DND-41 (cell line): ENCODE measurements at regions not wholly inside any gene's neighbourhood (a gene's known extent, or its start where the extent isn't known, plus 50 kb on each side); places are given as distances from the start of the nearest gene placed in this dataset.

ENCODE experiments used
- ATAC-seq: fragments of 200-7000 bp; cut with Tn5 transposase; 3 replicates; pipeline ENCODE4 v1.9.1; 2021; ENCODE audit warnings: low read depth; ENCODE audit not compliant: insufficient read depth
- DNase-seq: peaks from one replicate; pipeline ENCODE4 v3.0.0-alpha.2; 2020
- H2AFZ ChIP-seq: 2 replicates; pipeline ENCODE4 v1.6.0; 2012; ENCODE audit warnings: low read depth, low read length
- H3K27ac ChIP-seq: 2 replicates; pipeline ENCODE4 v1.5.1; 2012; ENCODE audit warnings: low read length, inconsistent platforms
- H3K27me3 ChIP-seq: fragments of 200-600 bp; sonication (generic); 2 replicates; pipeline ENCODE4 v1.6.0; 2012; ENCODE audit warnings: low read length, mild to moderate bottlenecking, inconsistent platforms; ENCODE audit not compliant: insufficient read depth, poor library complexity
- H3K36me3 ChIP-seq: 2 replicates; pipeline ENCODE4 v1.5.1; 2012; ENCODE audit warnings: low read length, inconsistent platforms; ENCODE audit not compliant: insufficient read depth
- H3K4me1 ChIP-seq: 2 replicates; pipeline ENCODE4 v1.5.1; 2012; ENCODE audit warnings: mild to moderate bottlenecking, low read length; ENCODE audit not compliant: insufficient read depth
- H3K4me2 ChIP-seq: 2 replicates; pipeline ENCODE4 v1.6.0; 2012; ENCODE audit warnings: mild to moderate bottlenecking, moderate library complexity, low read length, inconsistent platforms; ENCODE audit not compliant: insufficient read depth
- H3K4me3 ChIP-seq, 2 experiments: fragments of 200-600 bp in 1 of 2; shearing (Covaris generic) in 1 of 2; 2 replicates each; pipeline ENCODE4 v1.5.1; 2012 to 2016; ENCODE audit warnings: inconsistent platforms in 2 of 2, low read length in 2 of 2, mild to moderate bottlenecking in 2 of 2, low read depth in 1 of 2, moderate library complexity in 1 of 2
- H3K79me2 ChIP-seq: 2 replicates; pipeline ENCODE4 v1.6.0; 2012; ENCODE audit warnings: low read length, inconsistent platforms; ENCODE audit not compliant: insufficient read depth
- H3K9ac ChIP-seq: 2 replicates; pipeline ENCODE4 v1.6.0; 2012; ENCODE audit warnings: low read depth, mild to moderate bottlenecking, inconsistent platforms, low read length, moderate library complexity
- H3K9me3 ChIP-seq: 2 replicates; pipeline ENCODE4 v1.5.1; 2012; ENCODE audit warnings: low read length, moderate library complexity, mild to moderate bottlenecking, inconsistent platforms; ENCODE audit not compliant: insufficient read depth, severe bottlenecking
- H4K20me1 ChIP-seq: 2 replicates; pipeline ENCODE4 v1.6.0; 2012; ENCODE audit warnings: low read length; ENCODE audit not compliant: insufficient read depth
- EZH2 ChIP-seq: IDR thresholded peaks from 3 replicates; pipeline ENCODE4 v1.6.1; 2012; ENCODE audit warnings: borderline replicate concordance, low read depth, mild to moderate bottlenecking, moderate library complexity, low read length, inconsistent platforms; ENCODE audit not compliant: severe bottlenecking
- TF ChIP-seq, protein P1 (sequence below): IDR thresholded peaks from 2 replicates; pipeline ENCODE4 v1.5.1; 2012; ENCODE audit warnings: borderline replicate concordance, low read length, moderate library complexity, mild to moderate bottlenecking; ENCODE audit not compliant: poor library complexity, severe bottlenecking; ENCODE audit errors: extremely low read depth

DNA sequence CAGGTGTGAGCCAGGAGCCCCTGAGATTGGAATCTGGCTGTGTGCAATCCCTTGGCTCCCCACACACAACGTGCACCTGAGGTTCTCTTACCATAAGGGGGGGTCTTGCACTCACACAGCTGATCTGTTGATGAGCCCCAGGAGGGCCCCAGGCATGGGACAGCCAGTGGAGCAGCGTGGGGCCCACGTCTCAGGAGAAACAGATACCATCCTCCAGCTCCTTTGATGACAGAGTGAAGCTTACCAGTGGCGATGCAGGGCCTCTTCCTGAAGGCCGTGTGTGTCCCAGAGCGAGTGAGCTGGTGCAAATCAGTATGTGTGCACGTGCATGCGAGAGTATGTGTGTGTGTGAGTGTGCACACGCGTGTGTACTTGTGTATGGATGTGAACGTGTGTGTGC lies 287.4 kb downstream of the IRX1 start:
- DNase-seq (peak; percentile 80), ATAC-seq (peak; percentile 60)
- no peaks in the 10 kb centered on the region for H4K20me1 ChIP-seq
- no peak overlapping the region for H2AFZ ChIP-seq
- H3K27me3 ChIP-seq = no peaks in the 10 kb centered on the region
- peaks cover 82% of the 10 kb centered on the region for H3K4me1 ChIP-seq
- H3K9me3 ChIP-seq = no peaks in the 10 kb centered on the region
- H3K36me3 ChIP-seq = no peaks in the 10 kb centered on the region
- H3K4me2 ChIP-seq = 0 out of 2 replicates have a peak overlapping the region, but pooled peaks have one; percentile 3
- H3K27ac ChIP-seq = peak overlapping the region; percentile 99
- no peak for TF ChIP-seq EZH2
- TF ChIP-seq, protein P1, sequence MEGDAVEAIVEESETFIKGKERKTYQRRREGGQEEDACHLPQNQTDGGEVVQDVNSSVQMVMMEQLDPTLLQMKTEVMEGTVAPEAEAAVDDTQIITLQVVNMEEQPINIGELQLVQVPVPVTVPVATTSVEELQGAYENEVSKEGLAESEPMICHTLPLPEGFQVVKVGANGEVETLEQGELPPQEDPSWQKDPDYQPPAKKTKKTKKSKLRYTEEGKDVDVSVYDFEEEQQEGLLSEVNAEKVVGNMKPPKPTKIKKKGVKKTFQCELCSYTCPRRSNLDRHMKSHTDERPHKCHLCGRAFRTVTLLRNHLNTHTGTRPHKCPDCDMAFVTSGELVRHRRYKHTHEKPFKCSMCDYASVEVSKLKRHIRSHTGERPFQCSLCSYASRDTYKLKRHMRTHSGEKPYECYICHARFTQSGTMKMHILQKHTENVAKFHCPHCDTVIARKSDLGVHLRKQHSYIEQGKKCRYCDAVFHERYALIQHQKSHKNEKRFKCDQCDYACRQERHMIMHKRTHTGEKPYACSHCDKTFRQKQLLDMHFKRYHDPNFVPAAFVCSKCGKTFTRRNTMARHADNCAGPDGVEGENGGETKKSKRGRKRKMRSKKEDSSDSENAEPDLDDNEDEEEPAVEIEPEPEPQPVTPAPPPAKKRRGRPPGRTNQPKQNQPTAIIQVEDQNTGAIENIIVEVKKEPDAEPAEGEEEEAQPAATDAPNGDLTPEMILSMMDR = peak; percentile 21
- H3K4me3 ChIP-seq = no peak overlapping the region
- H3K79me2 ChIP-seq = no peaks in the 10 kb centered on the region
- H3K9ac ChIP-seq = peak overlapping the region; percentile 32

DNA sequence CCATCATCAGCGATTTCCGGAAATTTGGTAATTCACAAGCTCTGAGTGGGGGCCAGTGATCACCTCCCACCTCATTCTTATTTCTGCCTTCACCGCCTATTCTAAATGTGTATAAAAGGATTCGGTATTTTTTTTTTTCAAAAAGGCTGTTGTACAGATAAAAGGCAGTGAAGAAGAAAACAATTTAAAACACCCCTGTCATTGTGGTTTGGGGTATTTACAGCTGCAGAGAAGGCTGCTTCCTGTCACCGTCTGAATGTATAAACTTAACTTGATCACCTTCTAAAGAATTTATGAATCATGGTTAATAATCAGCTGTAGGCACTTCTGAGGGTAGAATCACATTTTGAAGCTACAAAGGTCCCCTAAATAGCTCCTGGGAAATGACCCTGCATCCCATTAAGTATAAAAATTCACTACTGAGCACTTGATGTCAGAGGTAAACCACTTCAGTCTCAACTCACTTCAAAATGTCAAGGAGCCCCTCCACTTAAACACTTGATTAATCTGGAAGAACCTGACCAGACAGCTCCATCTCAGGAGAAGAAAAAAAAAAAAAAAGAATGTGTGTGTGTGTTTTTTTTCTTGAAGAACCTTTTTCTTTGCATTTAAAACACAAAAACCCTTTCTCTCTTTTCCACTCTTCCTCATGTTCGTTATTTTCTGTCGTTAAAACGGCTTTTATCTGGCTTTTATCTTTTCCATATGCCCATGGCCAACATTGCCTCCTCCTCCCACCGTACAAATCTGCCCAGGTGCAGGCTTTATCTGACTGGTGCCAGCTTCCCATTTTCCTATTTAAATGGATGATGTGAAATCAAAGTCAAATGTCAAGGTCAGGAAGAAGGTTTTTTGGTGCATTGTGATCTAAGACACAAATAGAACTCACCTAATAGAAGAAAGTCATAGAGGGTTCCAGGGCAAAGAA lies 291.2 kb downstream of the IRX1 start:
- H3K79me2 ChIP-seq = no peaks in the 10 kb centered on the region
- peak overlapping the region; percentile 99 for H3K27ac ChIP-seq
- TF ChIP-seq, protein P1 = no peak
- TF ChIP-seq EZH2 = no peak
- H3K4me1 ChIP-seq = peaks cover 99% of the 10 kb centered on the region
- no peaks in the 10 kb centered on the region for H4K20me1 ChIP-seq
- H3K9me3 ChIP-seq = peaks cover 3% of the 10 kb centered on the region
- peak overlapping the region; percentile 49; the same call in 1 of the 2 replicates for H2AFZ ChIP-seq
- no peaks in the 10 kb centered on the region; the same call in 1 of the 2 replicates for H3K36me3 ChIP-seq
- ATAC-seq (peak; percentile 68), DNase-seq (peak; percentile 78)
- H3K4me2 ChIP-seq = peak overlapping the region; percentile 57
- H3K4me3 ChIP-seq = peak overlapping the region in 1 of 2 experiments; percentile 25; a peak in 1 of 4 replicates
- H3K9ac ChIP-seq = peak overlapping the region; percentile 67
- H3K27me3 ChIP-seq = no peaks in the 10 kb centered on the region

DNA sequence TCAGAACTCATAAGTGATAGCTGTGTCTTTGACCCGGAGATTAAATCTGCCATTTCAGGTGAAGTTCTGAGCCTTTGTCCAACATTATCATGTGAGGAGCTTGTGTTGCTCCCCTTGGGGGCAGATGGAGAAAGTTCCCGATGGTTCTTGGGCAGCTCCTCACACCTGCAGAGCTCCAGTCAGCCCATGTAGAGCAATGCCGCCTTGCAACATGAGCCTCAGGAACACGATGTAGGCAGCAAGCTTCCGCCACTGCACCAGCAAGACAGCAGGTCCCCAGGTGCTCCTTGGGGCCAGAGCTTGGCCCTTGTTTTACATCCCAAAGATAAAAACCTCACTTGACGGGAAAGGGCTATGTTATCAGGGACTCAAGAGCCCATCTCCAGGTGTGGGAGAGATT lies 292.7 kb downstream of the IRX1 start:
- Histone ChIP-seq H4K20me1 (no peaks in the 10 kb centered on the region), H3K9ac (peak overlapping the region; percentile 61), H3K27me3 (no peaks in the 10 kb centered on the region), H3K9me3 (peaks cover 15% of the 10 kb centered on the region), H3K4me2 (peak overlapping the region; percentile 6; the same call in 1 of the 2 replicates), H3K4me3 (no peak overlapping the region; a peak in 1 of 4 replicates), H3K36me3 (peaks cover 5% of the 10 kb centered on the region; the same call in 1 of the 2 replicates), H2AFZ (peak overlapping the region; percentile 11; the same call in 1 of the 2 replicates), H3K79me2 (no peaks in the 10 kb centered on the region), H3K4me1 (peaks cover 97% of the 10 kb centered on the region), H3K27ac (peak overlapping the region; percentile 94)
- TF ChIP-seq EZH2 = no peak
- TF ChIP-seq, protein P1 = no peak
- ATAC-seq (no peak), DNase-seq (peak; percentile 52)
